ENCODE measurements at regions not wholly inside any gene's neighbourhood (a gene's known extent, or its start where the extent isn't known, plus 50 kb on each side); places are given as distances from the start of the nearest gene placed in this dataset.
A peak's percentile ranks its signal among the peaks of the same experiment; 100 is the strongest.

GRCh38 chr4:73001885-73002284, 67.6 kb downstream of the COX18 start:
- DNase-seq: no peak

- DNase-seq: peak; percentile 10 to 18
Observed at GRCh38 chr4:72997409-72997808, 72.1 kb downstream of the COX18 start.

GRCh38 chr4:72994670-72995069, 74.8 kb downstream of the COX18 start:
- no peak for DNase-seq

GRCh38 chr4:72993876-72994275, 75.6 kb downstream of the COX18 start:
- DNase-seq: no peak

- DNase-seq: no peak
Observed at GRCh38 chr4:72991873-72992272, 77.6 kb downstream of the COX18 start.

GRCh38 chr4:72987741-72988729, 81.5 kb downstream of the COX18 start:
- no peak for DNase-seq

- DNase-seq: no peak
Observed at GRCh38 chr4:72984351-72984750, 85.2 kb downstream of the COX18 start.

- no peak for DNase-seq
Observed at GRCh38 chr4:72983709-72984108, 85.8 kb downstream of the COX18 start.

GRCh38 chr4:72977936-72978485, 91.5 kb downstream of the COX18 start:
- no peak for DNase-seq

- no peak for DNase-seq
Observed at GRCh38 chr4:72975488-72975784, 94.1 kb downstream of the COX18 start.

- peak in 1 of 2 experiments; percentile 10 for DNase-seq
Observed at GRCh38 chr4:72974694-72975487, 94.6 kb downstream of the COX18 start.

- no peak for DNase-seq
Observed at GRCh38 chr4:72971572-72971971, 97.9 kb downstream of the COX18 start.

- no peak for DNase-seq
Observed at GRCh38 chr4:72970756-72971155, 98.8 kb downstream of the COX18 start.

GRCh38 chr4:72969976-72970375, 99.5 kb downstream of the COX18 start:
- DNase-seq: no peak

GRCh38 chr4:72966652-72967051, 102.9 kb downstream of the COX18 start:
- DNase-seq: no peak

GRCh38 chr4:72959411-72959810, 110.1 kb downstream of the COX18 start:
- no peak for DNase-seq

- no peak for DNase-seq
Observed at GRCh38 chr4:72954811-72955210, 114.7 kb downstream of the COX18 start.

GRCh38 chr4:72953571-72953970, 115.9 kb downstream of the COX18 start:
- DNase-seq: no peak

- no peak for DNase-seq
Observed at GRCh38 chr4:72951628-72952027, 117.9 kb downstream of the COX18 start.

- no peak for DNase-seq
Observed at GRCh38 chr4:72951147-72951546, 118.4 kb downstream of the COX18 start.

GRCh38 chr4:72948080-72948479, 121.4 kb downstream of the COX18 start:
- DNase-seq: no peak

- DNase-seq: no peak
Observed at GRCh38 chr4:72945719-72946336, 123.7 kb downstream of the COX18 start.

GRCh38 chr4:72942565-72942964, 127.0 kb downstream of the COX18 start:
- DNase-seq: no peak

Data from NCI-H524 (cell line).